ENCODE measurements at regions not wholly inside any gene's neighbourhood (a gene's known extent, or its start where the extent isn't known, plus 50 kb on each side); places are given as distances from the start of the nearest gene placed in this dataset.
"Not testable (repeated sequence)": the region's sequence is repeated elsewhere in the genome, so short reads cannot be mapped to it uniquely, and the experiment has no call there.

DNA sequence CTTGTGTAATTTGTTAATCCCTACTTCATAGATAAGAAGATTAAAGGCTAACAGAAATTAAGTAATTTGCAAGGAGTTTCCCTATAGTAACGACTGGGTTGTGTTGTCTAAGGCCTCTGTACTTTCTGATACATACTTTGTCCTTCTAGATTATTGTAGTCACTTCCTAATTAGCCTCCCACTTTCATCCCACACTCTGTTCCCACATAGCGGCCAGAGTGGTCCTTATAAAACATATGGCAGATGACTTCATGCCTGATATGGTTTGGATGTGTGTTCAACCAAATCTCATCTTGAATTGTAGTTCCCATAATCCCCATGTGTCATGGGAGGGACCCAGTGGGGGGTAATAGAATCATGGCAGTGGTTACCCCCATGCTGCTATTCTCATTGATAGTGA lies 120.5 kb upstream of the DAB1 start:
- ATAC-seq, result no peak
- TF ChIP-seq, protein P1, sequence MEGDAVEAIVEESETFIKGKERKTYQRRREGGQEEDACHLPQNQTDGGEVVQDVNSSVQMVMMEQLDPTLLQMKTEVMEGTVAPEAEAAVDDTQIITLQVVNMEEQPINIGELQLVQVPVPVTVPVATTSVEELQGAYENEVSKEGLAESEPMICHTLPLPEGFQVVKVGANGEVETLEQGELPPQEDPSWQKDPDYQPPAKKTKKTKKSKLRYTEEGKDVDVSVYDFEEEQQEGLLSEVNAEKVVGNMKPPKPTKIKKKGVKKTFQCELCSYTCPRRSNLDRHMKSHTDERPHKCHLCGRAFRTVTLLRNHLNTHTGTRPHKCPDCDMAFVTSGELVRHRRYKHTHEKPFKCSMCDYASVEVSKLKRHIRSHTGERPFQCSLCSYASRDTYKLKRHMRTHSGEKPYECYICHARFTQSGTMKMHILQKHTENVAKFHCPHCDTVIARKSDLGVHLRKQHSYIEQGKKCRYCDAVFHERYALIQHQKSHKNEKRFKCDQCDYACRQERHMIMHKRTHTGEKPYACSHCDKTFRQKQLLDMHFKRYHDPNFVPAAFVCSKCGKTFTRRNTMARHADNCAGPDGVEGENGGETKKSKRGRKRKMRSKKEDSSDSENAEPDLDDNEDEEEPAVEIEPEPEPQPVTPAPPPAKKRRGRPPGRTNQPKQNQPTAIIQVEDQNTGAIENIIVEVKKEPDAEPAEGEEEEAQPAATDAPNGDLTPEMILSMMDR (IDR thresholded peaks at IDR 0.05), result no peak
- CTCF ChIA-PET, result no interaction called here
- intact Hi-C loops (cut with micrococcal nuclease), result no loop called here
- Mint-ChIP-seq H3K4me3 (no peak overlapping the region), H3K9me3 (peaks cover 5% of the 10 kb centered on the region), H3K27me3 (no peaks in the 10 kb centered on the region), H3K4me1 (ENCODE audit: low read depth) (no peaks in the 10 kb centered on the region), H3K36me3 (ENCODE audit: low read depth) (no peaks in the 10 kb centered on the region), H3K27ac (no peak overlapping the region)
- POLR2A ChIA-PET, result no interaction called here
- DNase-seq, result no peak

DNA sequence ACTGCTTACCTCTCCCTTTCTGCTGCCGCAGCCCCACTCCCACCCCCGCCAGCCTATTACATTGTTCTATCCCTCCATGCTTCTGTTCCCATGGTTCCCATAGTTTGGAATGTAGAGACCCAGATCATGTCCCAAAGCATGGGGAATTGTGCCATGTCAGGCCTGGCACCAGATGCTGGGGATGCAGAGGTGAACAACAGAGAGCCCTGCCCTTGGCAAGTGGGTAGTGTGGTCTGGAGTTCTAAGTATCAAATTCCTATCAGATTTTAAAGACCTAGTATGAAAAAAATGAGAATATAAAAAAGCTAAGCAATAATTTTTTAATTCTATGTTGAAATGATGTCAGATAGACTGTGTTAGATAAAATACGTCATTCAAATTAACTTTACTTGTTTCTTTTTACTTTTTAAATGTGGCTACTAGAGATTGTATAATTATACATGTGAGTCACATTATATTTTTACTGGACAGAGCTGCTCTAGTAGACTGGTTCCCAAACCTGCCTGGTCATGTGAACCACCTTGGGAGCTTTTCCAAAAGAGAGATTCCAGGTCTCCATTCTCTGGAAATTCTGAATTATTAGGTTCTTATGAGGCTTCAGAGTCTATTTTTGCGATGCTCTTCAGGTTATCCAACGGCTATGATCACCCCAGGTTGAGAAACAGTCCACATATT lies 113.0 kb upstream of the DAB1 start:
- DNase-seq (no peak), ATAC-seq (no peak)
- Mint-ChIP-seq H3K36me3 (ENCODE audit: low read depth) (no peaks in the 10 kb centered on the region), H3K27me3 (no peaks in the 10 kb centered on the region), H3K9me3 (peaks cover 5% of the 10 kb centered on the region), H3K4me3 (no peak overlapping the region), H3K4me1 (ENCODE audit: low read depth) (no peaks in the 10 kb centered on the region), H3K27ac (no peak overlapping the region)
- intact Hi-C loops (cut with micrococcal nuclease), result no loop called here
- ChIA-PET POLR2A (no interaction called here), CTCF (no interaction called here)
- TF ChIP-seq, protein P1 (IDR thresholded peaks at IDR 0.05), result no peak

DNA sequence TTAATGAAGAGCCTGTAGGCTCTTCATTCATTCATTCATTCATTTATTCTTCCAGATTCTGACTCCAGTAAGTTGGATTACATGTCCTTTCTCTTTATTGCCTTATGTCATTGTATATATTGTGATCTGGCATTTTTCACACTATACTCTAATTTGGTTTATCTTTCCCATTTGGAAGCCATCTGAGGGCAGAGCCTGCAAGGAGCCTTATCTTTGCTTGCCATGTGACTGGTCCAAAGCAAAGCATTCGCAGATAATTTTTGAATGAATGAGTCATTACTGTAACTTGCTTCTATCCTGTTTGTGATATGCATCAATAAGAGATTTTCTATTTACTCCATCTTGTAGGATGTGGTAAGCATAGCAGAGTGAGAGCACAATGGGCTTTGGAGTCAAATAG lies 108.4 kb upstream of the DAB1 start:
- H3K27me3 Mint-ChIP-seq, result no peaks in the 10 kb centered on the region
- peaks cover 3% of the 10 kb centered on the region for H3K9me3 Mint-ChIP-seq
- intact Hi-C loops (cut with micrococcal nuclease), result no loop called here
- no peaks in the 10 kb centered on the region for H3K36me3 Mint-ChIP-seq (ENCODE audit: low read depth)
- H3K4me3 Mint-ChIP-seq, result no peak overlapping the region
- no peak for DNase-seq
- POLR2A ChIA-PET, result no interaction called here
- ATAC-seq, result no peak
- CTCF ChIA-PET, result no interaction called here
- H3K4me1 Mint-ChIP-seq (ENCODE audit: low read depth), result no peaks in the 10 kb centered on the region
- H3K27ac Mint-ChIP-seq, result no peak overlapping the region
- TF ChIP-seq, protein P1 (IDR thresholded peaks at IDR 0.05), result no peak

DNA sequence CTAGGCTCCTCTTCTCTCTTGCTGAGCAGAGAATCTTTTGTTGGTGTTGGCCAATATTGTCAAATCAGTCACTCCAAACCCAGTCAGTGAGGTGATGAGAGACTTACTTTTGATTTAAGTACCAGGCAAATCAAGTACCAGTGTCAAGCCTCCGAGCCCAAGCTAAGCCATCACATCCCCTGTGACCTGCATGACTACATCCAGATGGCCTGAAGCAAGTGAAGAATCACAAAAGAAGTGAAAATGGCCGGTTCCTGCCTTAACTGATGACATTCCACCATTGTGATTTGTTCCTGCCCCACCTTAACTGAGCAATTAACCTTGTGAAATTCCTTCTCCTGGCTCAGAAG lies 107.0 kb upstream of the DAB1 start:
- H3K9me3 Mint-ChIP-seq; H3K27ac Mint-ChIP-seq; intact Hi-C loops (cut with micrococcal nuclease): not testable (repeated sequence)

DNA sequence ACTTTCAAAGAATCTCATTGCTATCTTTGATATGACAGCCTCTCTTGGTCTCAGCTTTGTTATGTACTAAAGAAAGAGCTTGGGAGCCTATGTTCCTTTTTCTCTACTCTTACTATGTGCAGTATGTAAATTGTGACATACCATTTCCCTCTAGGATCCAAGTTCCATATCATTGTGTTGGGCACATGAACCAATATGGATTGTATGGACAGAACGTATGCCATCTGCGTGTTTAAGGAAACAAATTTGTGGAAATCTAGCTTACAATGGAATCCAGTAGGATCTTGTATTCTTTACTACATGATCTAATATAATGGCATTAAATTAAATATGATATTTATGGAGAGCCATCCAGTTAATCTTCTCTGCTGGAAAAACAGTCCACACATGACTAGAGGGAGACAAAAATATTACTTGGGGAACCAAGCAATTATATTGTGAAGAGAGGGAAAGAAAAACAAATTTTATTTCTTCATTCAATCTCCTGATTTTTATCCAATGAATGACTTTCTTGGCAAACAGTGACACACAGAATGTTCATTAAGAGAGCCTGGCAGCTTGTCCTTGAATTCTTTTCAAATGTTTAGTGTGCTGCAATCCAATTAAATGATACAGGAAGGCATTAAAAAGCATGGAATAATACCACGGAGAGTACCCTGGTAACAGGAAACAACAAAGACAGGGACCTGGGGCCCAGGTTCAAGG lies 106.5 kb upstream of the DAB1 start:
- CTCF ChIA-PET, result no interaction called here
- intact Hi-C loops (cut with micrococcal nuclease), result no loop called here
- ATAC-seq (no peak), DNase-seq (no peak)
- TF ChIP-seq, protein P1 (IDR thresholded peaks at IDR 0.05), result no peak
- Mint-ChIP-seq H3K27ac (no peak overlapping the region), H3K27me3 (no peaks in the 10 kb centered on the region), H3K4me3 (no peak overlapping the region), H3K4me1 (ENCODE audit: low read depth) (no peaks in the 10 kb centered on the region), H3K9me3 (peaks cover 3% of the 10 kb centered on the region), H3K36me3 (ENCODE audit: low read depth) (no peaks in the 10 kb centered on the region)
- POLR2A ChIA-PET, result no interaction called here

More for the DNA sequence above, 107.0 kb upstream of the DAB1 start:
- H3K27me3 Mint-ChIP-seq; CTCF ChIA-PET; ATAC-seq; H3K4me1 Mint-ChIP-seq (ENCODE audit: low read depth); POLR2A ChIA-PET; H3K36me3 Mint-ChIP-seq (ENCODE audit: low read depth); H3K4me3 Mint-ChIP-seq; DNase-seq: not testable (repeated sequence)
